GM12873 (cell line): ENCODE measurements at regions not wholly inside any gene's neighbourhood (a gene's known extent, or its start where the extent isn't known, plus 50 kb on each side); places are given as distances from the start of the nearest gene placed in this dataset.

Source experiments
- TF ChIP-seq, protein P1 (sequence below): IDR thresholded peaks from 2 replicates; pipeline ENCODE4 v1.5.1; 2012; ENCODE audit warnings: low read depth, mild to moderate bottlenecking, moderate library complexity, low read length, control low read depth; ENCODE audit not compliant: insufficient read depth; ENCODE audit errors: missing control alignments

GRCh38 chr2:217058791-217059755 lies 199.2 kb upstream of the TNP1 start:
- TF ChIP-seq, protein P1, sequence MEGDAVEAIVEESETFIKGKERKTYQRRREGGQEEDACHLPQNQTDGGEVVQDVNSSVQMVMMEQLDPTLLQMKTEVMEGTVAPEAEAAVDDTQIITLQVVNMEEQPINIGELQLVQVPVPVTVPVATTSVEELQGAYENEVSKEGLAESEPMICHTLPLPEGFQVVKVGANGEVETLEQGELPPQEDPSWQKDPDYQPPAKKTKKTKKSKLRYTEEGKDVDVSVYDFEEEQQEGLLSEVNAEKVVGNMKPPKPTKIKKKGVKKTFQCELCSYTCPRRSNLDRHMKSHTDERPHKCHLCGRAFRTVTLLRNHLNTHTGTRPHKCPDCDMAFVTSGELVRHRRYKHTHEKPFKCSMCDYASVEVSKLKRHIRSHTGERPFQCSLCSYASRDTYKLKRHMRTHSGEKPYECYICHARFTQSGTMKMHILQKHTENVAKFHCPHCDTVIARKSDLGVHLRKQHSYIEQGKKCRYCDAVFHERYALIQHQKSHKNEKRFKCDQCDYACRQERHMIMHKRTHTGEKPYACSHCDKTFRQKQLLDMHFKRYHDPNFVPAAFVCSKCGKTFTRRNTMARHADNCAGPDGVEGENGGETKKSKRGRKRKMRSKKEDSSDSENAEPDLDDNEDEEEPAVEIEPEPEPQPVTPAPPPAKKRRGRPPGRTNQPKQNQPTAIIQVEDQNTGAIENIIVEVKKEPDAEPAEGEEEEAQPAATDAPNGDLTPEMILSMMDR = no peak

- TF ChIP-seq, protein P1 = no peak
Observed at GRCh38 chr2:217057773-217058172, 197.9 kb upstream of the TNP1 start.

GRCh38 chr2:217055624-217056023 lies 195.8 kb upstream of the TNP1 start:
- TF ChIP-seq, protein P1 = no peak

DNA sequence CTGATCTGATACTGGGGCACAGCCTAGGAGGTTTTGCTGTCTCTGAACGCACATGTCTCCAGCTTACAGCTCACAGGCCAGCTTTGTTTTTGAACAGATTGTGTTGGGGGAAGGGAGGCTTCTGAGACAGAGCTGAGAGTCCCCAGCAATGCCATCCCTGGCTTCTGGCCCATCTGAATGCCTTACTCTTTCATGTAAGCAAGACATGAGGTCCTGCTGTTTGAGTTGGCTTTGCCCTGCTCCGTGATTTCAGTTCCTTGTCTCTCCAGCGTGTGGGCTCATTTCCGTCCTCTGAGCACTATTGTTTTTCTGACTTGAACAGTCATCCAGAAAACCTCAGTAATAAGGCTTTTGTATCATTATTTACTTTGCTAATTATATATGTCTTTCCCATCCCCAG lies 194.9 kb upstream of the TNP1 start:
- TF ChIP-seq, protein P1 = no peak

DNA sequence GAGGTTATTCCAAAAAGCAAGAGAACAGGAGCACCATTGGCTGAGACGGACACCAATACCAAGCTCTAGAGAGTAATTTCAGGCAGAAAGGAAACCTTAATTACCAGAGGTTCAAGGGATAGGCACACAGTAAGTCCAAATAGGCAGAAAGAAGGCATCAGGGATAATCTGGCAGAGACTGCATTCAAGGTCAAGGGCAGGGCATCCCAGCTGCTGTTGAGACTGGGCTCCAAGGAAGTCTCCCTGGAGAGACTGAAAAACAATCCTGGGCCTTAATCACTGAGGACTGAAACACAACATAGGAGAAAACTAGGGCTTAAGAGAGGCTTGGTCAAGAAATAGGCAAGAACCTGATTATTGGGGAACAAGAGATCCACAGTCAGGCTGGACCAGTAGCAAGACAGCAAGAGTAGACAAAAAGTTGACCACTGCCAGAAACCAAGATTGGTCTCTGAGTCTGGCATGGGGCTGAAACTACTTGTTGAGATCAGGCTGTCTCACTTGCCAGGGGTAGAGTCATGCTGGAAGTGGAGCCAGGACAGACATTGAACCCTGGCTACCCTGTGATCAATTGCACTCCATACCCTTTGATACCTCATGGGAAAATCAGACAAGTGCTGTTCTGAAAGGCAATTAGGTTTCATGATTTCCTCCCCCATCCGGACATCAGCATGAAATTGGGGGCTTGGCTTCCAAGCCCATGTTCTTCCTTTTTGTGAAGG lies 193.2 kb upstream of the TNP1 start:
- TF ChIP-seq, protein P1 = no peak

- TF ChIP-seq, protein P1 = no peak
Observed at GRCh38 chr2:217051416-217051815, 191.6 kb upstream of the TNP1 start.

DNA sequence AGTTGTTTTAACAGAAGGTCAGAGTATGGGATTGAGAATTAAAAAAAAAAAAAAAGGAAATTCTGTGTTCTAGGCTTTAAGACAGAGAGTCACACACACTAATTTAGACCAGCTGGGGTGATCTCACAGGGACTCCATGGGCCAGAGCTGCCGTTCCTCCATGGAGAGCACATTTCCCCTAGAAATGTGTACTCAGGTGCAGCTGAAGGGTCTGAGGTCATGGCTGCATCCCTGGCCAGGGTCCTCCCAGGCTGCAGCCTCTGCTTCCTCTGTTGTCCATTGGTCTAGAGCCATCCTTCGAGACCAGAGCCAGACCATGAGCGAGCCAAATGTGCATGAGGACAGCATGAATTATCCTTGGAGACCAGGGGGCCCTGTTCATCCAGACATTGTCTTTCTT lies 190.1 kb upstream of the TNP1 start:
- TF ChIP-seq, protein P1 = no peak
